ENCODE measurements at regions not wholly inside any gene's neighbourhood (a gene's known extent, or its start where the extent isn't known, plus 50 kb on each side); places are given as distances from the start of the nearest gene placed in this dataset.

- TF ChIP-seq CTCF (conservative IDR thresholded peaks at IDR 0.05; ENCODE audit: low read depth in 2 of 2) = no peak
- TF ChIP-seq EZH2 (IDR thresholded peaks at IDR 0.05; ENCODE audit: low read depth, unreplicated experiment) = no peak
- TF ChIP-seq EZH2phosphoT487 (IDR thresholded peaks at IDR 0.05; ENCODE audit: unreplicated experiment) = no peak
Observed at GRCh38 chr2:134194519-134194918, 59.4 kb upstream of the MGAT5 start (continued).

GRCh38 chr2:134195341-134195740 is 58.5 kb upstream of the MGAT5 start:
- Histone ChIP-seq H3K27me3 (ENCODE audit: insufficient read depth) (no peaks in the 10 kb centered on the region), H3K4me3 (no peak overlapping the region), H3K4me1 (ENCODE audit: insufficient read depth) (peaks cover 20% of the 10 kb centered on the region), H4K20me1 (replicated peaks; ENCODE audit: insufficient read depth) (no peaks in the 10 kb centered on the region; the same call in 1 of the 2 replicates), H2AFZ (no peak overlapping the region), H3K27ac (ENCODE audit: low read depth) (no peak overlapping the region), H3F3A (replicated peaks; ENCODE audit: low read depth) (no peaks in the 10 kb centered on the region), H3K9me2 (ENCODE audit: insufficient read depth) (peaks cover 5% of the 10 kb centered on the region; the same call in 1 of the 2 replicates), H3K79me2 (replicated peaks; ENCODE audit: insufficient read depth) (peaks cover 62% of the 10 kb centered on the region), H3K4me2 (no peak overlapping the region), H3K36me3 (ENCODE audit: insufficient read depth) (no peaks in the 10 kb centered on the region)
- DNase-seq (ENCODE audit: low spot score) = no peak
- peaks cover 4% of the 10 kb centered on the region; the same call in 2 of the 3 replicates for H3K9me3 Mint-ChIP-seq
- H3K36me3 Mint-ChIP-seq (ENCODE audit: low read depth) = peaks cover 7% of the 10 kb centered on the region; the same call in 2 of the 3 replicates
- no peak overlapping the region for H3K4me3 Mint-ChIP-seq
- peaks cover 47% of the 10 kb centered on the region for H3K4me1 Mint-ChIP-seq
- H3K27ac Mint-ChIP-seq = no peak overlapping the region
- ATAC-seq = no peak
- TF ChIP-seq ZNF114 (CRISPR knock-in tag; IDR thresholded peaks at IDR 0.05) (no peak), JUNB (IDR thresholded peaks at IDR 0.05; ENCODE audit: unreplicated experiment) (no peak), CTCF (conservative IDR thresholded peaks at IDR 0.05; ENCODE audit: low read depth in 2 of 2) (no peak)
- H3K27me3 Mint-ChIP-seq (ENCODE audit: insufficient read depth, low read depth, poor library complexity) = no peaks in the 10 kb centered on the region

- Histone ChIP-seq H3K4me3 (no peak overlapping the region), H3F3A (replicated peaks; ENCODE audit: low read depth) (no peaks in the 10 kb centered on the region), H2AFZ (no peak overlapping the region), H3K27ac (ENCODE audit: low read depth) (no peak overlapping the region), H4K20me1 (replicated peaks; ENCODE audit: insufficient read depth) (peaks cover 3% of the 10 kb centered on the region; the same call in 1 of the 2 replicates), H3K79me2 (replicated peaks; ENCODE audit: insufficient read depth) (peaks cover 61% of the 10 kb centered on the region), H3K4me1 (ENCODE audit: insufficient read depth) (peaks cover 35% of the 10 kb centered on the region), H3K9me2 (ENCODE audit: insufficient read depth) (peaks cover 5% of the 10 kb centered on the region; the same call in 1 of the 2 replicates), H3K36me3 (ENCODE audit: insufficient read depth) (no peaks in the 10 kb centered on the region), H3K27me3 (ENCODE audit: insufficient read depth) (no peaks in the 10 kb centered on the region), H3K4me2 (no peak overlapping the region)
- DNase-seq (ENCODE audit: low spot score) (no peak), ATAC-seq (no peak)
- Mint-ChIP-seq H3K27ac (no peak overlapping the region), H3K36me3 (ENCODE audit: low read depth) (no peaks in the 10 kb centered on the region), H3K4me1 (peaks cover 61% of the 10 kb centered on the region), H3K4me3 (no peak overlapping the region), H3K27me3 (ENCODE audit: insufficient read depth, low read depth, poor library complexity) (peaks cover 3% of the 10 kb centered on the region), H3K9me3 (no peaks in the 10 kb centered on the region)
- TF ChIP-seq ZNF331 (CRISPR knock-in tag; IDR thresholded peaks at IDR 0.05; ENCODE audit: low read depth) (no peak), NANOG (IDR thresholded peaks at IDR 0.05; ENCODE audit: borderline replicate concordance) (no peak), POLR2AphosphoS5 (IDR thresholded peaks at IDR 0.05; ENCODE audit: low read depth) (no peak)
- TF ChIP-seq, protein P1, sequence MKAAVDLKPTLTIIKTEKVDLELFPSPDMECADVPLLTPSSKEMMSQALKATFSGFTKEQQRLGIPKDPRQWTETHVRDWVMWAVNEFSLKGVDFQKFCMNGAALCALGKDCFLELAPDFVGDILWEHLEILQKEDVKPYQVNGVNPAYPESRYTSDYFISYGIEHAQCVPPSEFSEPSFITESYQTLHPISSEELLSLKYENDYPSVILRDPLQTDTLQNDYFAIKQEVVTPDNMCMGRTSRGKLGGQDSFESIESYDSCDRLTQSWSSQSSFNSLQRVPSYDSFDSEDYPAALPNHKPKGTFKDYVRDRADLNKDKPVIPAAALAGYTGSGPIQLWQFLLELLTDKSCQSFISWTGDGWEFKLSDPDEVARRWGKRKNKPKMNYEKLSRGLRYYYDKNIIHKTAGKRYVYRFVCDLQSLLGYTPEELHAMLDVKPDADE (IDR thresholded peaks at IDR 0.05) = no peak
Observed at GRCh38 chr2:134197445-134197844, 56.4 kb upstream of the MGAT5 start.

All from GM23338 (cell line).